HG02938 (cell line): ENCODE measurements at regions not wholly inside any gene's neighbourhood (a gene's known extent, or its start where the extent isn't known, plus 50 kb on each side); places are given as distances from the start of the nearest gene placed in this dataset.

ENCODE experiments used
- ATAC-seq: cut with Tn5 transposase; IDR thresholded peaks from one replicate; pipeline ENCODE4 v1.9.1; 2021; ENCODE audit warnings: mild to moderate bottlenecking, moderate library complexity; ENCODE audit not compliant: unreplicated experiment

GRCh38 chr5:29387384-29387783 lies 1806.1 kb upstream of the CDH6 start:
- no peak for ATAC-seq

GRCh38 chr5:29382780-29383179 lies 1810.7 kb upstream of the CDH6 start:
- ATAC-seq = no peak

- no peak for ATAC-seq
Observed at GRCh38 chr5:29380029-29380428, 1813.5 kb upstream of the CDH6 start.

GRCh38 chr5:29379619-29380018 lies 1813.9 kb upstream of the CDH6 start:
- ATAC-seq = no peak

GRCh38 chr5:29378104-29378503 lies 1815.4 kb upstream of the CDH6 start:
- ATAC-seq = no peak

GRCh38 chr5:29370248-29370647 lies 1823.2 kb upstream of the CDH6 start:
- ATAC-seq = no peak

GRCh38 chr5:29367176-29367833 lies 1826.2 kb upstream of the CDH6 start:
- no peak for ATAC-seq

GRCh38 chr5:29351170-29351569 lies 1842.3 kb upstream of the CDH6 start:
- no peak for ATAC-seq

- ATAC-seq = no peak
Observed at GRCh38 chr5:29337030-29337429, 1856.5 kb upstream of the CDH6 start.

GRCh38 chr5:29321591-29321990 lies 1871.9 kb upstream of the CDH6 start:
- ATAC-seq = no peak

- no peak for ATAC-seq
Observed at GRCh38 chr5:29309359-29309758, 1884.1 kb upstream of the CDH6 start.

GRCh38 chr5:29307478-29307877 lies 1886.0 kb upstream of the CDH6 start:
- no peak for ATAC-seq

- no peak for ATAC-seq
Observed at GRCh38 chr5:29304545-29304944, 1888.9 kb upstream of the CDH6 start.

GRCh38 chr5:29296548-29296947 lies 1896.9 kb upstream of the CDH6 start:
- no peak for ATAC-seq

GRCh38 chr5:29277642-29278041 lies 1915.8 kb upstream of the CDH6 start:
- no peak for ATAC-seq

- no peak for ATAC-seq
Observed at GRCh38 chr5:29276371-29276770, 1917.1 kb upstream of the CDH6 start.

- ATAC-seq = no peak
Observed at GRCh38 chr5:29263915-29264351, 1929.6 kb upstream of the CDH6 start.

- ATAC-seq = no peak
Observed at GRCh38 chr5:29262339-29263123, 1931.0 kb upstream of the CDH6 start.

- no peak for ATAC-seq
Observed at GRCh38 chr5:29261213-29261612, 1932.3 kb upstream of the CDH6 start.

GRCh38 chr5:29252390-29252789 lies 1941.1 kb upstream of the CDH6 start:
- ATAC-seq = no peak

- no peak for ATAC-seq
Observed at GRCh38 chr5:29247346-29248028, 1946.0 kb upstream of the CDH6 start.

GRCh38 chr5:29240379-29240778 lies 1953.1 kb upstream of the CDH6 start:
- ATAC-seq = no peak
